ENCODE measurements at regions not wholly inside any gene's neighbourhood (a gene's known extent, or its start where the extent isn't known, plus 50 kb on each side); places are given as distances from the start of the nearest gene placed in this dataset.

DNA sequence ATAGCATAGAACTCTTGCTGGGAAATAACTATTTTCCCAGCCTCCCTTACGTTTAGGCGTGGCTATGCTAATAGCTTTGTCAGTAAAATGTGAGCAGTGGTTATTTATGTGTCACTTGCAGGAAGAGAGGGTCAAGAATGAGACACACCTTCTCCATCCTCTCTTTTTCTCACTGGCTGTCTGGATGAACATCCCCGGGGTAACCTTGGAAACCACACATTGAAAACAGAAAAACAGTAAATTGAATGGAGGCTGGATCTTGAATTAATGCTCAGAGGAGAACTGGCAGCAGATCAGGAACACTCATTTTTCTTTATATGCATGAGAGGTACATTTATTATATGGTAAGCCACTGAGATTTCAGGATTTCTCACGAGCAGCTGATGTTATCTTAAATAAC lies 127.6 kb downstream of the DNAJB9 start:
- H3K27me3 ChIP-seq (ENCODE audit: insufficient read depth, poor library complexity, severe bottlenecking), result no peaks in the 10 kb centered on the region
- no peak overlapping the region for H3K4me3 ChIP-seq (replicated peaks; ENCODE audit: insufficient read depth, low read length)
- no peak for DNase-seq (ENCODE audit: low read depth in 1 of 2, low spot score in 1 of 2)
- TF ChIP-seq, protein P1, sequence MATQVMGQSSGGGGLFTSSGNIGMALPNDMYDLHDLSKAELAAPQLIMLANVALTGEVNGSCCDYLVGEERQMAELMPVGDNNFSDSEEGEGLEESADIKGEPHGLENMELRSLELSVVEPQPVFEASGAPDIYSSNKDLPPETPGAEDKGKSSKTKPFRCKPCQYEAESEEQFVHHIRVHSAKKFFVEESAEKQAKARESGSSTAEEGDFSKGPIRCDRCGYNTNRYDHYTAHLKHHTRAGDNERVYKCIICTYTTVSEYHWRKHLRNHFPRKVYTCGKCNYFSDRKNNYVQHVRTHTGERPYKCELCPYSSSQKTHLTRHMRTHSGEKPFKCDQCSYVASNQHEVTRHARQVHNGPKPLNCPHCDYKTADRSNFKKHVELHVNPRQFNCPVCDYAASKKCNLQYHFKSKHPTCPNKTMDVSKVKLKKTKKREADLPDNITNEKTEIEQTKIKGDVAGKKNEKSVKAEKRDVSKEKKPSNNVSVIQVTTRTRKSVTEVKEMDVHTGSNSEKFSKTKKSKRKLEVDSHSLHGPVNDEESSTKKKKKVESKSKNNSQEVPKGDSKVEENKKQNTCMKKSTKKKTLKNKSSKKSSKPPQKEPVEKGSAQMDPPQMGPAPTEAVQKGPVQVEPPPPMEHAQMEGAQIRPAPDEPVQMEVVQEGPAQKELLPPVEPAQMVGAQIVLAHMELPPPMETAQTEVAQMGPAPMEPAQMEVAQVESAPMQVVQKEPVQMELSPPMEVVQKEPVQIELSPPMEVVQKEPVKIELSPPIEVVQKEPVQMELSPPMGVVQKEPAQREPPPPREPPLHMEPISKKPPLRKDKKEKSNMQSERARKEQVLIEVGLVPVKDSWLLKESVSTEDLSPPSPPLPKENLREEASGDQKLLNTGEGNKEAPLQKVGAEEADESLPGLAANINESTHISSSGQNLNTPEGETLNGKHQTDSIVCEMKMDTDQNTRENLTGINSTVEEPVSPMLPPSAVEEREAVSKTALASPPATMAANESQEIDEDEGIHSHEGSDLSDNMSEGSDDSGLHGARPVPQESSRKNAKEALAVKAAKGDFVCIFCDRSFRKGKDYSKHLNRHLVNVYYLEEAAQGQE (IDR thresholded peaks at IDR 0.05; ENCODE audit: insufficient replicate concordance, low read depth), result no peak
- TF ChIP-seq, protein P2, sequence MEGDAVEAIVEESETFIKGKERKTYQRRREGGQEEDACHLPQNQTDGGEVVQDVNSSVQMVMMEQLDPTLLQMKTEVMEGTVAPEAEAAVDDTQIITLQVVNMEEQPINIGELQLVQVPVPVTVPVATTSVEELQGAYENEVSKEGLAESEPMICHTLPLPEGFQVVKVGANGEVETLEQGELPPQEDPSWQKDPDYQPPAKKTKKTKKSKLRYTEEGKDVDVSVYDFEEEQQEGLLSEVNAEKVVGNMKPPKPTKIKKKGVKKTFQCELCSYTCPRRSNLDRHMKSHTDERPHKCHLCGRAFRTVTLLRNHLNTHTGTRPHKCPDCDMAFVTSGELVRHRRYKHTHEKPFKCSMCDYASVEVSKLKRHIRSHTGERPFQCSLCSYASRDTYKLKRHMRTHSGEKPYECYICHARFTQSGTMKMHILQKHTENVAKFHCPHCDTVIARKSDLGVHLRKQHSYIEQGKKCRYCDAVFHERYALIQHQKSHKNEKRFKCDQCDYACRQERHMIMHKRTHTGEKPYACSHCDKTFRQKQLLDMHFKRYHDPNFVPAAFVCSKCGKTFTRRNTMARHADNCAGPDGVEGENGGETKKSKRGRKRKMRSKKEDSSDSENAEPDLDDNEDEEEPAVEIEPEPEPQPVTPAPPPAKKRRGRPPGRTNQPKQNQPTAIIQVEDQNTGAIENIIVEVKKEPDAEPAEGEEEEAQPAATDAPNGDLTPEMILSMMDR (IDR thresholded peaks at IDR 0.05; ENCODE audit: insufficient read depth, low read length), result no peak
- no peak for TF ChIP-seq GABPA (IDR thresholded peaks at IDR 0.05; ENCODE audit: low read depth)
- no peak for TF ChIP-seq POLR2AphosphoS5 (IDR thresholded peaks at IDR 0.05; ENCODE audit: low read depth)
- no peak for TF ChIP-seq SPI1 (IDR thresholded peaks at IDR 0.05; ENCODE audit: borderline replicate concordance, low read depth)
- H3K27ac ChIP-seq (replicated peaks), result no peak overlapping the region

DNA sequence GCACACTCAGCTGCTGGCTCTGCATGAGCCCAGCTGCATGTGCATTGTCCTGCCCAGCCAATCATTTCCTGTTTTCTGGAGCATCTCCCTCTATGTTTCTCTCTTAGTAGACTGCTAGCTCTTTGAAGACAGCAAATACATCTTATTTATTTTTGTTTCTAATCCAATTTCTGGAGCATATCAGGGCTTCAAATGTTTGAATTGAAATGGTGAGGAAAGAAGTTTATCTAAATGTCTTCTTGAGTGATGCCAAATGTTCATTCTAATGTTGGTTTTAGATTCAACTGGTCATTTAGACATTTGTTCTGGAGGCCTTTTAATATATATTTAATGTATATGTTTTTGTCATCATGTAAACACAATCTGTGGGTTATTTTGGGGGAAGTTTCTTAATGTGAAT lies 141.9 kb downstream of the DNAJB9 start:
- H3K4me3 ChIP-seq (replicated peaks; ENCODE audit: insufficient read depth, low read length), result no peak overlapping the region
- no peaks in the 10 kb centered on the region for H3K27me3 ChIP-seq (ENCODE audit: insufficient read depth, poor library complexity, severe bottlenecking)
- no peak overlapping the region for H3K27ac ChIP-seq (replicated peaks)
- no peak for TF ChIP-seq GABPA (IDR thresholded peaks at IDR 0.05; ENCODE audit: low read depth)
- TF ChIP-seq POLR2AphosphoS5 (IDR thresholded peaks at IDR 0.05; ENCODE audit: low read depth), result no peak
- TF ChIP-seq, protein P2 (IDR thresholded peaks at IDR 0.05; ENCODE audit: insufficient read depth, low read length), result no peak
- TF ChIP-seq, protein P1 (IDR thresholded peaks at IDR 0.05; ENCODE audit: insufficient replicate concordance, low read depth), result no peak
- TF ChIP-seq SPI1 (IDR thresholded peaks at IDR 0.05; ENCODE audit: borderline replicate concordance, low read depth), result no peak
- no peak for DNase-seq (ENCODE audit: low read depth in 1 of 2, low spot score in 1 of 2)

DNA sequence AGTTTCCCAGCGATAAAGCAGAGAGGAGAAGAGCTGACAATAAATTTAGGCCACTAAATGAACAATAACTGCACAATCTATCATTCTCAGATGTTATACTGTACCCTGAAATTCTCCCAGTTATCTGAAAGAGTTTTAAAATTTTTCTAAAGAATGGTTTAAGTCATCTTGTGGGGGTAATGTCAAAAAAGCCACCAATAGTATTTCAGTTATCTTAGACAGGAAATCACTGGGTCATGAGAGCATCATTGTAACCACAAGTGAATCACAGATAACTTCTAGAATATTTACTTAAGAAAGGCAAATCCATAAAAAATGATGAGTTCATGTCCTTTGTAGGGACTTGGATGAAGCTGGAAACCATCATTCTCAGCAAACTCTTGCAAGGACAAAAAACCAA lies 147.1 kb downstream of the DNAJB9 start:
- Histone ChIP-seq H3K27ac (replicated peaks) (no peak overlapping the region), H3K27me3 (ENCODE audit: insufficient read depth, poor library complexity, severe bottlenecking) (no peaks in the 10 kb centered on the region), H3K4me3 (replicated peaks; ENCODE audit: insufficient read depth, low read length) (no peak overlapping the region)
- DNase-seq (ENCODE audit: low read depth in 1 of 2, low spot score in 1 of 2), result no peak
- TF ChIP-seq, protein P2 (IDR thresholded peaks at IDR 0.05; ENCODE audit: insufficient read depth, low read length), result no peak
- TF ChIP-seq POLR2AphosphoS5 (IDR thresholded peaks at IDR 0.05; ENCODE audit: low read depth) (no peak), SPI1 (IDR thresholded peaks at IDR 0.05; ENCODE audit: borderline replicate concordance, low read depth) (no peak), GABPA (IDR thresholded peaks at IDR 0.05; ENCODE audit: low read depth) (no peak)
- TF ChIP-seq, protein P1 (IDR thresholded peaks at IDR 0.05; ENCODE audit: insufficient replicate concordance, low read depth), result no peak

Data from HL-60 (cell line).